HCT116 (cell line): ENCODE measurements at regions not wholly inside any gene's neighbourhood (a gene's known extent, or its start where the extent isn't known, plus 50 kb on each side); places are given as distances from the start of the nearest gene placed in this dataset.

ENCODE experiments used
- ATAC-seq: fragments of 200-7000 bp; cut with Tn5 transposase; 2 replicates; pipeline ENCODE4 v1.9.1; 2020; ENCODE audit warnings: mild to moderate bottlenecking, moderate library complexity
- BruUV-seq: library from RNA; stranded (reverse); fragments of 400-500 nt; replicated peaks from 2 replicates; lab custom pipeline; 2021; lab: Mats Ljungman, UMichigan
- CTCF ChIA-PET: fragments of 300-600 bp; sonication (Branson Sonifier 250); formaldehyde crosslinking; loops from one replicate; lab custom pipeline; 2021; ENCODE audit warnings: antibody characterized with exemption; lab: Charles Lee
- POLR2A ChIA-PET: fragments of 300-600, 350-600 bp; sonication (Branson Sonifier 250); formaldehyde crosslinking; loops from one replicate; lab custom pipeline; 2021; ENCODE audit warnings: antibody characterized with exemption; lab: Charles Lee
- RAD21 ChIA-PET, 2 experiments: fragments of 300-600 bp; sonication (Branson Sonifier 250); formaldehyde crosslinking; loops; one replicate each; lab custom pipeline; 2023; ENCODE audit warnings: low total read pairs in 2 of 2; ENCODE audit not compliant: uncharacterized antibody in 2 of 2, unreplicated experiment in 2 of 2, low non-redundant PET in 1 of 2; lab: Charles Lee
- DNase-seq: peaks from one replicate; pipeline ENCODE4 v3.0.0-alpha.2; 2010; ENCODE audit warnings: low read depth, low spot score
- H2AFZ ChIP-seq: fragments of 200-600 bp; shearing (Covaris generic), sonication (generic); 2 replicates; pipeline ENCODE4 v1.6.1; 2017; ENCODE audit warnings: low read depth, mixed run types, mixed read lengths, antibody characterized with exemption, low read length; ENCODE audit not compliant: poor library complexity, severe bottlenecking
- H3K27ac ChIP-seq: 2 replicates; pipeline ENCODE4 v1.5.1; 2012; ENCODE audit warnings: low read depth, low read length
- H3K27me3 ChIP-seq: fragments of 200-600 bp; sonication (generic); 2 replicates; pipeline ENCODE4 v1.6.1; 2016; ENCODE audit warnings: mixed run types, low read length, mixed read lengths; ENCODE audit not compliant: insufficient read depth
- H3K36me3 ChIP-seq, 2 experiments: fragments of 200-500 bp in 1 of 2; fragments of 200-600 bp in 1 of 2; sonication (Bioruptor generic) in 1 of 2; sonication (generic) in 1 of 2; 2 replicates each; pipeline versions ENCODE4 v1.5.1 to v1.6.1; 2014 to 2016; ENCODE audit warnings: low read length in 2 of 2, inconsistent platforms in 1 of 2, mixed read lengths in 1 of 2, mixed run types in 1 of 2; ENCODE audit not compliant: insufficient read depth in 2 of 2, control insufficient read depth in 1 of 2
- H3K4me1 ChIP-seq, 2 experiments: fragments of 200-600 bp in 1 of 2; sonication (generic) in 1 of 2; 2 replicates each; pipeline versions ENCODE4 v1.5.1 to v1.6.1; 2012 to 2017; ENCODE audit warnings: low read length in 2 of 2, inconsistent platforms in 1 of 2, mild to moderate bottlenecking in 1 of 2, mixed read lengths in 1 of 2, mixed run types in 1 of 2, moderate library complexity in 1 of 2; ENCODE audit not compliant: insufficient read depth in 2 of 2, control insufficient read depth in 1 of 2
- H3K4me2 ChIP-seq: fragments of 200-600 bp; sonication (generic); 2 replicates; pipeline ENCODE4 v1.6.1; 2017; ENCODE audit warnings: mixed run types, low read length, mixed read lengths
- H3K4me3 ChIP-seq, 2 experiments: fragments of 200-600 bp in 1 of 2; sonication (generic) in 1 of 2; replicated peaks in 1 of 2; 2 replicates each; pipeline ENCODE4 v1.5.1; 2011 to 2016; ENCODE audit warnings: low read length in 2 of 2, control low read depth in 1 of 2, low read depth in 1 of 2, mild to moderate bottlenecking in 1 of 2, mixed read lengths in 1 of 2, mixed run types in 1 of 2
- H3K79me2 ChIP-seq: fragments of 200-600 bp; sonication (generic); 2 replicates; pipeline ENCODE4 v1.6.1; 2017; ENCODE audit warnings: mild to moderate bottlenecking, mixed run types, low read length, moderate library complexity, mixed read lengths; ENCODE audit not compliant: insufficient read depth
- H3K9ac ChIP-seq: fragments of 200-600 bp; sonication (generic); 2 replicates; pipeline ENCODE4 v1.6.1; 2016; ENCODE audit warnings: low read length, mixed read lengths
- H3K9me2 ChIP-seq: fragments of 200-600 bp; sonication (generic), shearing (Covaris generic); 2 replicates; pipeline ENCODE4 v1.6.1; 2017; ENCODE audit warnings: mixed run types, mild to moderate bottlenecking, moderate library complexity; ENCODE audit not compliant: insufficient read depth
- H3K9me3 ChIP-seq, 2 experiments: fragments of 200-500 bp in 1 of 2; fragments of 200-600 bp in 1 of 2; sonication (Bioruptor generic) in 1 of 2; sonication (generic) in 1 of 2; 2 replicates each; pipeline ENCODE4 v1.6.1; 2014 to 2017; ENCODE audit warnings: low read length in 2 of 2, mixed read lengths in 2 of 2, inconsistent platforms in 1 of 2, low read depth in 1 of 2, mild to moderate bottlenecking in 1 of 2, mixed run types in 1 of 2, moderate library complexity in 1 of 2; ENCODE audit not compliant: control insufficient read depth in 1 of 2, insufficient read depth in 1 of 2
- H4K20me1 ChIP-seq: fragments of 200-600 bp; sonication (generic), shearing (Covaris generic); 2 replicates; pipeline ENCODE4 v1.6.1; 2017; ENCODE audit warnings: mixed run types, mild to moderate bottlenecking, moderate library complexity; ENCODE audit not compliant: insufficient read depth
- CEBPB ChIP-seq: IDR thresholded peaks from 2 replicates; pipeline ENCODE4 v1.6.1; 2012; ENCODE audit warnings: low read depth
- CTCF ChIP-seq, 3 experiments: fragments of 200-600 bp in 1 of 3; sonication (generic) in 1 of 3; IDR thresholded peaks in 2 of 3; conservative IDR thresholded peaks in 1 of 3; 2 replicates each; pipeline ENCODE4 v1.5.1; 2012 to 2017; ENCODE audit warnings: low read depth in 2 of 3, low read length in 2 of 3, antibody characterized with exemption in 1 of 3, borderline replicate concordance in 1 of 3, control low read depth in 1 of 3, mild to moderate bottlenecking in 1 of 3, mixed read lengths in 1 of 3, mixed run types in 1 of 3, moderate library complexity in 1 of 3; ENCODE audit not compliant: insufficient read depth in 1 of 3
- EGR1 ChIP-seq: IDR thresholded peaks from 2 replicates; pipeline ENCODE4 v1.6.1; 2012; ENCODE audit warnings: low read depth
- EZH2 ChIP-seq: fragments of 200-600 bp; sonication (generic); IDR thresholded peaks from 2 replicates; pipeline ENCODE4 v1.6.1; 2017; ENCODE audit warnings: antibody characterized with exemption, mixed run types
- FOSL1 ChIP-seq: IDR thresholded peaks from 2 replicates; pipeline ENCODE4 v1.6.1; 2012; ENCODE audit warnings: low read depth
- SIN3A ChIP-seq: IDR thresholded peaks from 2 replicates; pipeline ENCODE4 v1.6.1; 2012; ENCODE audit warnings: low read depth
- YY1 ChIP-seq: IDR thresholded peaks from 2 replicates; pipeline ENCODE4 v1.6.1; 2011; ENCODE audit warnings: low read length, low read depth, moderate library complexity, mild to moderate bottlenecking; ENCODE audit not compliant: insufficient replicate concordance; ENCODE audit errors: extremely low read depth
- ZBTB33 ChIP-seq: IDR thresholded peaks from 2 replicates; pipeline ENCODE4 v1.6.1; 2011; ENCODE audit warnings: mild to moderate bottlenecking, low read length, moderate library complexity; ENCODE audit not compliant: insufficient replicate concordance; ENCODE audit errors: extremely low read depth
- ZNF274 ChIP-seq: fragments of 200-500 bp; sonication (Bioruptor generic); IDR thresholded peaks from 2 replicates; pipeline ENCODE4 v1.6.1; 2014; ENCODE audit warnings: mild to moderate bottlenecking, low read depth, low read length, inconsistent platforms
- intact Hi-C: fragments of 100-400 bp; cut with micrococcal nuclease; formaldehyde crosslinking; loops from 2 replicates; pipeline ENCODE4 v1.10.0; 2022

- Histone ChIP-seq H3K9me3 (no peaks in the 10 kb centered on the region), H3K9me2 (no peaks in the 10 kb centered on the region), H3K4me3 (no peak overlapping the region), H3K79me2 (no peaks in the 10 kb centered on the region), H4K20me1 (no peaks in the 10 kb centered on the region), H3K4me2 (no peak overlapping the region), H3K27ac (no peak overlapping the region), H3K27me3 (peaks cover 26% of the 10 kb centered on the region), H3K9ac (no peak overlapping the region), H2AFZ (no peak overlapping the region), H3K4me1 (no peaks in the 10 kb centered on the region), H3K36me3 (no peaks in the 10 kb centered on the region)
- ChIA-PET POLR2A (no interaction called here), CTCF (no interaction called here), RAD21 (no interaction called here)
- intact Hi-C loops: no loop called here
- TF ChIP-seq FOSL1: no peak
- TF ChIP-seq YY1: no peak
- TF ChIP-seq ZNF274: no peak
- TF ChIP-seq CEBPB: no peak
- no peak for TF ChIP-seq CTCF (IDR thresholded peaks at IDR 0.05 in 2 of 3, conservative IDR thresholded peaks at IDR 0.05 in 1 of 3; ENCODE audit: borderline replicate concordance in 1 of 3, insufficient read depth in 1 of 3, low read depth in 2 of 3, low read length in 2 of 3)
- TF ChIP-seq EGR1: no peak
- TF ChIP-seq ZBTB33: no peak
- no peak for TF ChIP-seq EZH2
- no peak for TF ChIP-seq SIN3A
- ATAC-seq (no peak), DNase-seq (no peak)
- no TSS peak for BruUV-seq
These were observed 228.7 kb upstream of the RASGRP1 start for GRCh38 chr15:38793206-38793810.
